Activated B cell treated with CpG ODN at 0.5 μM for 24 hours (primary cell): ENCODE measurements at regions not wholly inside any gene's neighbourhood (a gene's known extent, or its start where the extent isn't known, plus 50 kb on each side); places are given as distances from the start of the nearest gene placed in this dataset.

Source experiments
- ATAC-seq: fragments of 200-7000 bp; cut with Tn5 transposase; one replicate; pipeline ENCODE4 v1.10.0; 2021; ENCODE audit warnings: low read depth, mild to moderate bottlenecking, moderate library complexity
- CTCF ChIA-PET: fragments of 350-600 bp; sonication (Branson Sonifier 250); formaldehyde crosslinking; loops from one replicate; lab custom pipeline; 2021; ENCODE audit warnings: antibody characterized with exemption; lab: Charles Lee
- POLR2A ChIA-PET: fragments of 350-600 bp; sonication (Branson Sonifier 250); formaldehyde crosslinking; loops from one replicate; lab custom pipeline; 2021; ENCODE audit warnings: antibody characterized with exemption; lab: Charles Lee
- DNase-seq: peaks from one replicate; pipeline ENCODE4 v3.0.0; 2022
- H3K27ac Mint-ChIP-seq: one replicate; pipeline ENCODE4 v1.8.0; 2020; ENCODE audit warnings: mixed read lengths
- H3K27me3 Mint-ChIP-seq: one replicate; pipeline ENCODE4 v1.8.0; 2021; ENCODE audit warnings: mixed read lengths
- H3K36me3 Mint-ChIP-seq: one replicate; pipeline ENCODE4 v1.8.0; 2021; ENCODE audit warnings: low read depth, mixed read lengths
- H3K4me1 Mint-ChIP-seq: one replicate; pipeline ENCODE4 v1.8.0; 2021; ENCODE audit warnings: mixed read lengths
- H3K4me3 Mint-ChIP-seq: one replicate; pipeline ENCODE4 v1.8.0; 2020; ENCODE audit warnings: mild to moderate bottlenecking, mixed read lengths
- H3K9me3 Mint-ChIP-seq: one replicate; pipeline ENCODE4 v1.8.0; 2020; ENCODE audit warnings: mixed read lengths
- CTCF ChIP-seq: fragments of 200-600 bp; IDR thresholded peaks from one replicate; pipeline ENCODE4 v1.8.0; 2022; ENCODE audit warnings: antibody characterized with exemption, mild to moderate bottlenecking
- intact Hi-C: fragments of 100-400 bp; cut with micrococcal nuclease; formaldehyde crosslinking; loops from one replicate; pipeline ENCODE4 v1.15.1; 2024

DNA sequence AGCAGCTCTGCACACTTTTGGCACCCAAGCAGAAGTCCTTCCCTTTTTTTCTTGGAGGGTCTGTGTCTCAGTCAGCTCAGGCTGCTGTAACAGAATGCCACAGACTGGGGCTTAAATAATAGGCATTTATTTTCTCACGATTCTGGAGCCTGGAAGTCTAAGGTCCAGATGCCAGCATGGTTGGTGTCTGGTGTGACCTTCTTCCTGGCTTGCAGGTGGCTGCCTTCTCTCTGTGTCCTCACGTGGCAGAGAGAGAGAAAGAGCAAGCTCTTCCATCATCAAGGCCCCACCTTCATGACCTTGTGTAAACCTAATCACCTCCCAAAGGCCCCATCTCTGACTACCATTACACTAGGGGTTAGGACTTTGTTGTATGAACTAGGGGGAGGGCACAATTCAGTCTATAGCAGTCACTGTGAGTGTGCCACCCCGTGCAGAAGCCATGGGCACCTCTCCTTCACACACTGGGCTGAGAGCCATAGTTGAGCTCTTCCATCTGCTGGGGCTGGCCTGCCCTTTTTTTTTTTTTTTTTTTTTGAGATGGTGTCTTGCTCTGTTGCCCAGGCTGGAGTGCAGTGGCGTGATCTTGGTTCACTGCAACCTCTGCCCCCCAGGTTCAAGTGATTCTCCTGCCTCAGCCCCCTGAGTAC lies 80.3 kb downstream of the OAT start:
- H3K4me3 Mint-ChIP-seq = no peak overlapping the region
- no peaks in the 10 kb centered on the region for H3K27me3 Mint-ChIP-seq
- H3K4me1 Mint-ChIP-seq = peaks cover 17% of the 10 kb centered on the region
- TF ChIP-seq CTCF = no peak
- H3K27ac Mint-ChIP-seq = no peak overlapping the region
- ATAC-seq (no peak), DNase-seq (no peak)
- ChIA-PET CTCF (interaction anchor here (1.2 kb wide), 1 partner anchor 51 kb away, joined by 3 read pairs; no protein-coding TSS in a partner anchor), POLR2A (no interaction called here)
- no peaks in the 10 kb centered on the region for H3K36me3 Mint-ChIP-seq
- H3K9me3 Mint-ChIP-seq = peaks cover 4% of the 10 kb centered on the region
- intact Hi-C loops = no loop called here

DNA sequence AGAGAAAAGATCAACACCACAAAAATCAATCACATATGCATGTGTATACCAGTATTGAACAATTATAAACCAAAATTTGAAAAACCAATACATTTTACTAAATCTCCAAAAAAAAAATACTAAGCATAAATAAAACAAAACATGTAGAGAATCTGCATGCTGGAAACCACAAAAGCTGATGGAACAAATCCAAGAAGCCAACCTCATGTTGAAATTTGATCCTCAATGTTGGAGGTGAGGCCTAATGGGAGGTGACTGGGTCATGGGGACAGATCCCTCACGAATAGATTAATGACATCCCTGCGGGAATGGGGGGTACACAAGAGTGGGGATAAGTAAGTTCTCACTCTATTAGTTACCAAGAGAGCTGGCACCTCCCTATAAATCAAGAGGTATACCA lies 82.5 kb downstream of the OAT start:
- H3K9me3 Mint-ChIP-seq = peaks cover 16% of the 10 kb centered on the region
- TF ChIP-seq CTCF = no peak
- intact Hi-C loops = no loop called here
- no peak overlapping the region for H3K27ac Mint-ChIP-seq
- peaks cover 8% of the 10 kb centered on the region for H3K4me1 Mint-ChIP-seq
- DNase-seq (no peak), ATAC-seq (no peak)
- CTCF ChIA-PET = no interaction called here
- no peak overlapping the region for H3K4me3 Mint-ChIP-seq
- H3K36me3 Mint-ChIP-seq = no peaks in the 10 kb centered on the region
- POLR2A ChIA-PET = no interaction called here
- peaks cover 2% of the 10 kb centered on the region for H3K27me3 Mint-ChIP-seq

GRCh38 chr10:124333931-124334330 lies 84.8 kb downstream of the OAT start:
- H3K27ac Mint-ChIP-seq = no peak overlapping the region
- DNase-seq (no peak), ATAC-seq (no peak)
- no peak overlapping the region for H3K4me3 Mint-ChIP-seq
- peaks cover 21% of the 10 kb centered on the region for H3K9me3 Mint-ChIP-seq
- ChIA-PET CTCF (no interaction called here), POLR2A (no interaction called here)
- H3K36me3 Mint-ChIP-seq = no peaks in the 10 kb centered on the region
- peaks cover 8% of the 10 kb centered on the region for H3K27me3 Mint-ChIP-seq
- no peaks in the 10 kb centered on the region for H3K4me1 Mint-ChIP-seq
- TF ChIP-seq CTCF = no peak
- intact Hi-C loops = no loop called here

- peaks cover 21% of the 10 kb centered on the region for H3K9me3 Mint-ChIP-seq
- ATAC-seq = no peak
- no peaks in the 10 kb centered on the region for H3K36me3 Mint-ChIP-seq
- H3K4me1 Mint-ChIP-seq = no peaks in the 10 kb centered on the region
- ChIA-PET POLR2A (no interaction called here), CTCF (no interaction called here)
- intact Hi-C loops = no loop called here
- no peak overlapping the region for H3K27ac Mint-ChIP-seq
- DNase-seq = no peak
- H3K4me3 Mint-ChIP-seq = no peak overlapping the region
- no peak for TF ChIP-seq CTCF
- peaks cover 10% of the 10 kb centered on the region for H3K27me3 Mint-ChIP-seq
These were observed 86.3 kb downstream of the OAT start for GRCh38 chr10:124332426-124332825.

DNA sequence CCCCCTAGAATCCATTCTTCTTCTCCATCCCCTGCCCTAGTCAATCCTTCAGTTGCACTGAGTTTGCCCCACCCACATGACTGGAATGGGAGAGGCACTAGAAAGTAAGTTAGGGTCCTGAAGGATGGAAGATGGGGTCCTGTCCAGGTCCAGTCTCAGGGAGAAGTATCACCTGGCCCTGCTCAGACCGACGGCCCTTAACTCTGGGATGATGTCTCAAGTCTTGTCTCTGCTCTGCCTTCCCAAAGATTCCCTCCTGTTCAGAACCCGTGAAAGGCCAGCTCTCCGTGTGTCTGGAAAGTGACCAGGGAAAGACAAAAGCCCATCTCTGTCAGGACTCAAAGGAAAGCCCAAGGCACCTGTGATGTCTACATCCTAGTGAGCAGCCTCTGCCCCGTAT lies 88.8 kb downstream of the OAT start:
- DNase-seq (no peak), ATAC-seq (no peak)
- Mint-ChIP-seq H3K27ac (no peak overlapping the region), H3K4me3 (no peak overlapping the region), H3K9me3 (peaks cover 21% of the 10 kb centered on the region), H3K36me3 (no peaks in the 10 kb centered on the region), H3K27me3 (peaks cover 12% of the 10 kb centered on the region), H3K4me1 (no peaks in the 10 kb centered on the region)
- CTCF ChIA-PET = no interaction called here
- POLR2A ChIA-PET = no interaction called here
- intact Hi-C loops = no loop called here
- TF ChIP-seq CTCF = no peak
